A549 (cell line): ENCODE measurements at regions not wholly inside any gene's neighbourhood (a gene's known extent, or its start where the extent isn't known, plus 50 kb on each side); places are given as distances from the start of the nearest gene placed in this dataset.

Experiments used
- RAD21 ChIP-seq, 2 experiments: fragments of >200 bp in 1 of 2; sonication (Bioruptor Twin) in 1 of 2; formaldehyde crosslinking in 1 of 2; IDR thresholded peaks in 1 of 2; conservative IDR thresholded peaks in 1 of 2; 2 replicates in 1 of 2; 3 replicates in 1 of 2; pipeline ENCODE4 v1.6.1; 2012 to 2018; ENCODE audit warnings: inconsistent platforms in 1 of 2
- TF ChIP-seq, protein P1 (sequence below): fragments of >200 bp; sonication (Bioruptor Twin); formaldehyde crosslinking; IDR thresholded peaks from 3 replicates; pipeline ENCODE4 v1.5.1; 2016

- TF ChIP-seq, protein P1, sequence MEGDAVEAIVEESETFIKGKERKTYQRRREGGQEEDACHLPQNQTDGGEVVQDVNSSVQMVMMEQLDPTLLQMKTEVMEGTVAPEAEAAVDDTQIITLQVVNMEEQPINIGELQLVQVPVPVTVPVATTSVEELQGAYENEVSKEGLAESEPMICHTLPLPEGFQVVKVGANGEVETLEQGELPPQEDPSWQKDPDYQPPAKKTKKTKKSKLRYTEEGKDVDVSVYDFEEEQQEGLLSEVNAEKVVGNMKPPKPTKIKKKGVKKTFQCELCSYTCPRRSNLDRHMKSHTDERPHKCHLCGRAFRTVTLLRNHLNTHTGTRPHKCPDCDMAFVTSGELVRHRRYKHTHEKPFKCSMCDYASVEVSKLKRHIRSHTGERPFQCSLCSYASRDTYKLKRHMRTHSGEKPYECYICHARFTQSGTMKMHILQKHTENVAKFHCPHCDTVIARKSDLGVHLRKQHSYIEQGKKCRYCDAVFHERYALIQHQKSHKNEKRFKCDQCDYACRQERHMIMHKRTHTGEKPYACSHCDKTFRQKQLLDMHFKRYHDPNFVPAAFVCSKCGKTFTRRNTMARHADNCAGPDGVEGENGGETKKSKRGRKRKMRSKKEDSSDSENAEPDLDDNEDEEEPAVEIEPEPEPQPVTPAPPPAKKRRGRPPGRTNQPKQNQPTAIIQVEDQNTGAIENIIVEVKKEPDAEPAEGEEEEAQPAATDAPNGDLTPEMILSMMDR, result no peak
- TF ChIP-seq RAD21 (conservative IDR thresholded peaks at IDR 0.05 in 1 of 2, IDR thresholded peaks at IDR 0.05 in 1 of 2), result no peak
Measured at GRCh38 chr5:173781432-173781815, 106.7 kb upstream of the CPEB4 start.
